AG04450 (cell line): ENCODE measurements at regions not wholly inside any gene's neighbourhood (a gene's known extent, or its start where the extent isn't known, plus 50 kb on each side); places are given as distances from the start of the nearest gene placed in this dataset.

Experiments used
- CTCF ChIA-PET: fragments of 300-600, 350-600 bp; formaldehyde crosslinking; extraction: SDS; loops from one replicate; lab custom pipeline; 2022; ENCODE audit warnings: antibody characterized with exemption, inconsistent platforms; lab: Charles Lee
- POLR2A ChIA-PET: fragments of 350-600 bp; formaldehyde crosslinking; extraction: SDS; loops from one replicate; lab custom pipeline; 2021; ENCODE audit warnings: antibody characterized with exemption, inconsistent platforms; lab: Yijun Ruan, JAX
- DNase-seq: peaks from one replicate; pipeline ENCODE4 v3.0.0-alpha.2; 2011; ENCODE audit warnings: low read depth, low spot score
- H3K27ac ChIP-seq: one replicate; pipeline ENCODE4 v1.5.1; 2012; ENCODE audit warnings: low read depth, low read length, control low read depth
- H3K27me3 ChIP-seq: one replicate; pipeline ENCODE4 v1.6.0; 2012; ENCODE audit warnings: low read length; ENCODE audit not compliant: control insufficient read depth, insufficient read depth
- H3K4me3 ChIP-seq: 2 replicates; pipeline ENCODE4 v1.5.1; 2011; ENCODE audit warnings: mild to moderate bottlenecking, low read depth, low read length, control low read depth
- H3K9me3 ChIP-seq: 2 replicates; pipeline ENCODE4 v1.5.1; 2012; ENCODE audit warnings: low read length; ENCODE audit not compliant: control insufficient read depth, insufficient read depth
- TF ChIP-seq, protein P1 (sequence below): IDR thresholded peaks from 2 replicates; pipeline ENCODE4 v1.5.1; 2011; ENCODE audit warnings: low read depth, low read length, control low read depth, inconsistent platforms

DNA sequence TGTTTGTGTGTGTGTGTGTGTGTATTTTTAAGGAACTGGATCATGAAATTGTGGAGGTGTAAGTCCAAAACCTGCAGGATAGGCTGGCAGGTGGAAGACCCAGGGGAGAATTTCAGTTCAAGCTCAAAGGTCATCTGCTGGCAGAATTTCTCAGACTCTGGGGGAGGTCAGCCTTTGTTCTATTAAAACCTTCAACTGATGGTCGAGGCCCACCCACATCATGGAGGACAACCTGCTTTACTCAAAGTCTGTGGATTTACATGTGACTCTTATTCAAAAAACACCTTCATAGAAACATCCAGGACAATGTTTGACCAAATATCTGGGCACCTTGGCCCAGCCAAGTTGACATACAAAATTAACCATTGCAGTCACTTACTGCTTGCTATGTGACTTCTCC lies 157.2 kb downstream of the EDEM1 start:
- CTCF ChIA-PET = no interaction called here
- no peaks in the 10 kb centered on the region for H3K9me3 ChIP-seq
- no peak overlapping the region for H3K27ac ChIP-seq
- no peak overlapping the region for H3K4me3 ChIP-seq
- H3K27me3 ChIP-seq = no peaks in the 10 kb centered on the region
- TF ChIP-seq, protein P1, sequence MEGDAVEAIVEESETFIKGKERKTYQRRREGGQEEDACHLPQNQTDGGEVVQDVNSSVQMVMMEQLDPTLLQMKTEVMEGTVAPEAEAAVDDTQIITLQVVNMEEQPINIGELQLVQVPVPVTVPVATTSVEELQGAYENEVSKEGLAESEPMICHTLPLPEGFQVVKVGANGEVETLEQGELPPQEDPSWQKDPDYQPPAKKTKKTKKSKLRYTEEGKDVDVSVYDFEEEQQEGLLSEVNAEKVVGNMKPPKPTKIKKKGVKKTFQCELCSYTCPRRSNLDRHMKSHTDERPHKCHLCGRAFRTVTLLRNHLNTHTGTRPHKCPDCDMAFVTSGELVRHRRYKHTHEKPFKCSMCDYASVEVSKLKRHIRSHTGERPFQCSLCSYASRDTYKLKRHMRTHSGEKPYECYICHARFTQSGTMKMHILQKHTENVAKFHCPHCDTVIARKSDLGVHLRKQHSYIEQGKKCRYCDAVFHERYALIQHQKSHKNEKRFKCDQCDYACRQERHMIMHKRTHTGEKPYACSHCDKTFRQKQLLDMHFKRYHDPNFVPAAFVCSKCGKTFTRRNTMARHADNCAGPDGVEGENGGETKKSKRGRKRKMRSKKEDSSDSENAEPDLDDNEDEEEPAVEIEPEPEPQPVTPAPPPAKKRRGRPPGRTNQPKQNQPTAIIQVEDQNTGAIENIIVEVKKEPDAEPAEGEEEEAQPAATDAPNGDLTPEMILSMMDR = no peak
- POLR2A ChIA-PET = no interaction called here
- DNase-seq = no peak

DNA sequence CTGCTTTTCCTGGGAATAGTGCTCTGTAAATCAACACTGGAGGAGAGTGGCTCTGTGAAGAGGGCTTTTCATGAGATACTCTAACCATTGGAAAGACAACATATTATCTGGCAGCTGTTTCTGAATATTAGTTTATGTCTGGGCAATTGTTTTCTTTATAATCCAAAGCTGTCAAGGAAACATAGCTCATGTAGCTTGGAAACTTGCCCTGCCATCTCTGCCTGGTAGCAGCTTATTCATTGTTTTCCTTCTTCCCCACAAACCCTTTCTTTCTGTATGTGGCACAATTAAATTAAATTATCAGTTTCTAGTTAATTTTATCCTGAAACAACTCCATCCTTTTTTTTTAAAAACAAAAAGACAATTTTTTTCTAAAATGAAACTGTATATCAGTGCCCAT lies 160.0 kb downstream of the EDEM1 start:
- Histone ChIP-seq H3K27ac (no peak overlapping the region), H3K9me3 (no peaks in the 10 kb centered on the region), H3K27me3 (no peaks in the 10 kb centered on the region), H3K4me3 (no peak overlapping the region)
- no peak for DNase-seq
- POLR2A ChIA-PET = no interaction called here
- CTCF ChIA-PET = no interaction called here
- TF ChIP-seq, protein P1 = no peak

DNA sequence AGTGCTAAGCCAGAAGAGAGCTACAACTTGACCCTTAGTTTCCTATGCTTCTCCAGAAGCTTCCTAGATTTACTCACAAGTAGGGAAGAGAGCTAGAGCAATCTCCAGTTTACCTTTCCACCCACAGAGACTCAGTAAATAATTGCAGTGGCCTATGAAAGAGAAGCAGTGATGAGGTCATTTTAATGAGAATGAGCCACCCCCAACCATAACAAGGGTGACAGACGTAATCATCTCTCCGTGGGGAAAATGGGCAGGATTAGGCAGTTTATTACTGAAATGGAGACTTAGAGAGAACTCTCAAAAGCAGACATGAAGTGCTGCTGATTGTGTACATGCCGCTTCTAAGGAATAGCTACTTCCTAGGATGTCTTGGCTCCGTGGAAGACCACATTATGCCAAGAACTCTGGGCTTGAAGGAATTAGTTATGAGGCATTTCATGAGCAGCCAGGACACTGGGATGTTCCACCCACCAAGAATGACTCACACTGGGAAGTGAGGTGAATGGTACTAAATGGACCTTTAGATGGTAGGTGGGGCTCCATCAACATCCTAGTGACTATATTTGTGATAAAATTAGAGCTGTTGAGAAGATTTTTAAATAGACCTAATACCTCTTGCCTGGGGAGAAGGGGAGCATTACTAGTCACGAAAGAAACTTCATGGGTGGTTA lies 160.9 kb downstream of the EDEM1 start:
- no peak overlapping the region for H3K27ac ChIP-seq
- no peak overlapping the region for H3K4me3 ChIP-seq
- no peaks in the 10 kb centered on the region for H3K9me3 ChIP-seq
- TF ChIP-seq, protein P1 = no peak
- POLR2A ChIA-PET = no interaction called here
- no peak for DNase-seq
- H3K27me3 ChIP-seq = no peaks in the 10 kb centered on the region
- CTCF ChIA-PET = no interaction called here

DNA sequence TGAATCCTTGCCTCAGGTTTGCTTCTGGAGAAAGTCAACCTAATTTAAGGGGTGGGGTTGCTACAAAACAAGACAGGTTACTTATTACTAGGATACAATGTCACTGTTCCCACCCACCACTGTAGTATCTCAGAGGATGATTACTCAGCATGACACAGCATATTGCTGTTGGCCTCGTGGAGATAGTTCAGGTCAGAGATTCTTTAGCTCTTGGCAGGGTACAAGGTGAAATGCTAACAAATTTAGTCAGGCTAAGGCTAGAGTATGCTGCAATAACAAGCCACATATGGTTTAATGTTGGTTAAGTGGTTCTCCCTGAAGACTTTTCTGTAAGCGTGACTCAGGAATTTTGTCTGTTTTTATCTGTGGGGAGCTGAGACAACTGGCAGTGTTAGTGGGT lies 161.8 kb downstream of the EDEM1 start:
- Histone ChIP-seq H3K9me3 (no peaks in the 10 kb centered on the region), H3K27me3 (no peaks in the 10 kb centered on the region), H3K27ac (no peak overlapping the region), H3K4me3 (no peak overlapping the region)
- ChIA-PET CTCF (no interaction called here), POLR2A (no interaction called here)
- DNase-seq = no peak
- TF ChIP-seq, protein P1 = no peak

DNA sequence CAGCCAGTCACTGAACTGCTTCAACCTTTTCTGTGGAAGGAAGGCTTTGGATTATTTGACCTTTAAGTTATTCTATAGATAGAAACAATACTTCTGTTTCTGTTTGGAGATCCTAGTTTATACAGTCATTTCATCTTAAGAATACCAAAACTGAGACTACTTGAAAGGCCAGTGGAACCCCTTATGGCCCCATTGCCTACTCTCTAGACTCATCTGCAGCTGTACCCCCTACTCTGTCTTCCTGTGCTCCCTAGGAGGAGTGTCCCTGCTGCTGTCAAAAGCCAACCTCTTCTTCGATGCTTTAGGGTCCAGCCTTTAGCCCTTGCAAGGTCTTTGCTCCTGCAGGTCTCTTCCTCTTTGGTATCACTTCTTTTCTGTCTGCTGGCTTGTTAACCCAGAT lies 169.6 kb downstream of the EDEM1 start:
- Histone ChIP-seq H3K27ac (no peak overlapping the region), H3K27me3 (no peaks in the 10 kb centered on the region), H3K4me3 (no peak overlapping the region), H3K9me3 (no peaks in the 10 kb centered on the region)
- DNase-seq = no peak
- POLR2A ChIA-PET = no interaction called here
- CTCF ChIA-PET = no interaction called here
- TF ChIP-seq, protein P1 = no peak
